Gastrocnemius medialis (tissue), 4 donors: ENCODE measurements at regions not wholly inside any gene's neighbourhood (a gene's known extent, or its start where the extent isn't known, plus 50 kb on each side); places are given as distances from the start of the nearest gene placed in this dataset.

ENCODE experiments used
- ATAC-seq, 2 donors: fragments of 150-250 bp; one replicate each; pipeline ENCODE4 v1.9.1; 2016
- DNase-seq, 2 donors: peaks; one replicate each; pipeline ENCODE4 v3.0.0-alpha.2; 2019
- H3K27ac ChIP-seq, 4 donors: fragments of 200-600 bp; sonication (generic); 1 replicate in 1 of 4; 2 replicates in 3 of 4; pipeline ENCODE4 v1.5.1; 2016 to 2018; ENCODE audit warnings: mild to moderate bottlenecking in 2 of 4, moderate library complexity in 1 of 4
- H3K27me3 ChIP-seq, 3 donors: fragments of 200-600 bp; sonication (generic) in 2 of 3; 1 replicate in 1 of 3; 2 replicates in 2 of 3; pipeline versions ENCODE4 v1.5.1 to v1.6.0; 2016 to 2019; ENCODE audit warnings: mild to moderate bottlenecking in 1 of 3, moderate library complexity in 1 of 3
- H3K36me3 ChIP-seq, 2 donors: fragments of 200-600 bp; sonication (generic) in 1 of 2; one replicate each; pipeline ENCODE4 v1.5.1; 2017 to 2018
- H3K4me1 ChIP-seq, 2 donors: fragments of 200-600 bp; sonication (generic) in 1 of 2; one replicate each; pipeline ENCODE4 v1.5.1; 2016 to 2017; ENCODE audit warnings: mild to moderate bottlenecking in 2 of 2
- H3K4me3 ChIP-seq, 4 donors: fragments of 200-600 bp; sonication (generic) in 3 of 4; 1 replicate in 1 of 4; 2 replicates in 3 of 4; pipeline ENCODE4 v1.5.1; 2016 to 2019; ENCODE audit warnings: mild to moderate bottlenecking in 2 of 4
- H3K9me3 ChIP-seq, 3 donors: fragments of 200-600 bp; sonication (generic) in 2 of 3; 1 replicate in 1 of 3; 2 replicates in 2 of 3; pipeline ENCODE4 v1.5.1; 2016 to 2019
- CTCF ChIP-seq, 5 experiments: fragments of 450-650 bp in 3 of 5; fragments of 200-600 bp in 2 of 5; sonication (generic) in 2 of 5; IDR thresholded peaks in 4 of 5; conservative IDR thresholded peaks in 1 of 5; 1 replicate in 4 of 5; 2 replicates in 1 of 5; pipeline ENCODE4 v1.5.1; 2016 to 2019; ENCODE audit warnings: antibody characterized with exemption in 5 of 5, mild to moderate bottlenecking in 3 of 5, moderate library complexity in 3 of 5
- POLR2A ChIP-seq, 2 donors: fragments of 450-650 bp; IDR thresholded peaks; one replicate each; pipeline ENCODE4 v1.6.1; 2017; ENCODE audit warnings: antibody characterized with exemption in 2 of 2, mild to moderate bottlenecking in 2 of 2, moderate library complexity in 2 of 2
- in situ Hi-C, 4 donors: fragments of 200-750 bp; cut with MboI; loops; one replicate each; pipeline versions ENCODE4 v1.15.0 to v1.8.0; 2017; ENCODE audit warnings: low sequenced_read_pairs in 4 of 4
- intact Hi-C: fragments of 100-400 bp; cut with DNase I; formaldehyde crosslinking; loops from one replicate; pipeline ENCODE4 v1.15.1; 2023; ENCODE audit warnings: low total_unique reads

DNA sequence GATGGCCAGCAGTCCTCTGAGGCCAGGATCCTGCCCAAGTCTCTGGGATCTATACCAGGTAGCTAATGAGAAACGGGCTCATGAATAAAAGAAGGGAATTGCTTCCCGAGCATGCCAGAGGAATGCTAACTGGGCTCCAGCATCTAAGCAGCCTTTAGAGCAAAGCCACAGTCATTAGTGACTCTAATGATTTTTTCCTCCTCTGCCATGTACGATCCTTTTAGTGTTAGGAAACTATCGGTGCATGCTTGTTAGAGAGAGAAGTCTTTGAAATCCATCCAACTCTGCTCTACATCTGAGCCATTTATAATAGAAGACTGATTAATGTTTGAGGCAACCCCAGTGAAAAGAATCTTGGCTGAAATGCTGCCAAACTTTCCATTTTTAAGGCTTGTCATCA lies 124.9 kb upstream of the TCERG1L start:
- intact Hi-C loops (no loop called here), in situ Hi-C loops (no loop called here)
- Histone ChIP-seq H3K9me3 (no peaks in the 10 kb centered on the region), H3K4me3 (no peak overlapping the region), H3K36me3 (no peaks in the 10 kb centered on the region), H3K27me3 (peaks cover 0 to 6% (median 5%) of the 10 kb centered on the region in 3 donors), H3K27ac (no peak overlapping the region), H3K4me1 (no peaks in the 10 kb centered on the region)
- DNase-seq (no peak), ATAC-seq (no peak)
- TF ChIP-seq POLR2A (IDR thresholded peaks at IDR 0.05) (no peak), CTCF (IDR thresholded peaks at IDR 0.05 in 4 of 5, conservative IDR thresholded peaks at IDR 0.05 in 1 of 5) (no peak)

DNA sequence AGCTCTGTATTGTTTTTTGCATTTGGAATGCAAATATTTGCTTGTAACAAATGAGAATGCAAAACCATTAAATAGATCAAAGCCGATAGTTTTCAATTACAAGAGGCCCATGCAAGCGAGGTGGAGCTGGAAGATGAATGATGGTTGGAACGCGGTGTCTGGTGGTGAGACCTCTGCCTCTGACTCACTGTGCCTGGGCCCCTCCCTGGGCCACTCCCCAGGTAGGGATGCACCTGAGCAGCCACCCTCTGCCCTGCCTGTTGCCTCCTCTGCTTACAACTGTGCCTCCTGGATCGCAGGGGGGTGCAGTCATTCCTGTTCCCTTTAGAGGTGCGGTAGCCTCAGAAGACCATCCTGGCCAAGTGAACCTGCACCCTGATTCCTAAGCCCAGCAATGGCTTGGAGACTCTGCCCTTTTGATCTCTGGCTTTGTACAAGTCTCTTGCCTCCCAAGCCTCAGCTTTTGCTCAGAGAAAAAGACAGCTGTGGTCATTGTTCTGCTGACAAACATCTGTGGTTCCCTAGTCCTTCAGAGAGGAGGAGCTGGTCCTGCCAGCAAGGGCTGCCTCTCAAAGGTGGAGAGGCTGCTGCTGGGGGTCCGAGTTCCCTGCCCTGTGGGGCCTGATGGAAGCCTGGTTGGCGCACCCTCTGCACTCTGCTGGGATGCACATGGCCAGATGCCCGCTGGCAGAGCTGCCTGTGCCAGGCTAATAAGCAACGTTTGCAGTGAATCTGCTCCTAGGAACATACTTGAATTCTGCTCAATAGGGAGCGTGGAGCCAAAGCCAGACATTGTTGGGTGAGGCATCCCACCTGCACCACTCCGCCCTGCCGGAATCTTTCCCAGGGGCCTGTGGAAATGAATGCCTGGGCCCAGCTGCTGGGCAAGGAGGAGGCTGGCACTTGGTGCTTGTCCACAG lies 126.3 kb upstream of the TCERG1L start:
- no peak overlapping the region for H3K27ac ChIP-seq
- no peaks in the 10 kb centered on the region for H3K4me1 ChIP-seq
- H3K9me3 ChIP-seq: no peaks in the 10 kb centered on the region
- peaks cover 0 to 6% (median 5%) of the 10 kb centered on the region in 3 donors for H3K27me3 ChIP-seq
- H3K4me3 ChIP-seq: no peak overlapping the region
- in situ Hi-C loops: no loop called here
- intact Hi-C loops: no loop called here
- H3K36me3 ChIP-seq: no peaks in the 10 kb centered on the region
- ATAC-seq (no peak), DNase-seq (no peak)
- TF ChIP-seq POLR2A (IDR thresholded peaks at IDR 0.05): no peak
- no peak for TF ChIP-seq CTCF (IDR thresholded peaks at IDR 0.05 in 4 of 5, conservative IDR thresholded peaks at IDR 0.05 in 1 of 5)

GRCh38 chr10:131438665-131439064 lies 127.1 kb upstream of the TCERG1L start:
- Histone ChIP-seq H3K36me3 (no peaks in the 10 kb centered on the region), H3K4me3 (no peak overlapping the region), H3K9me3 (no peaks in the 10 kb centered on the region), H3K27ac (no peak overlapping the region), H3K27me3 (peaks cover 0 to 6% (median 5%) of the 10 kb centered on the region in 3 donors), H3K4me1 (no peaks in the 10 kb centered on the region)
- DNase-seq: no peak
- in situ Hi-C loops: no loop called here
- TF ChIP-seq POLR2A (IDR thresholded peaks at IDR 0.05) (no peak), CTCF (IDR thresholded peaks at IDR 0.05 in 4 of 5, conservative IDR thresholded peaks at IDR 0.05 in 1 of 5) (no peak)
- ATAC-seq: no peak
- intact Hi-C loops: no loop called here

DNA sequence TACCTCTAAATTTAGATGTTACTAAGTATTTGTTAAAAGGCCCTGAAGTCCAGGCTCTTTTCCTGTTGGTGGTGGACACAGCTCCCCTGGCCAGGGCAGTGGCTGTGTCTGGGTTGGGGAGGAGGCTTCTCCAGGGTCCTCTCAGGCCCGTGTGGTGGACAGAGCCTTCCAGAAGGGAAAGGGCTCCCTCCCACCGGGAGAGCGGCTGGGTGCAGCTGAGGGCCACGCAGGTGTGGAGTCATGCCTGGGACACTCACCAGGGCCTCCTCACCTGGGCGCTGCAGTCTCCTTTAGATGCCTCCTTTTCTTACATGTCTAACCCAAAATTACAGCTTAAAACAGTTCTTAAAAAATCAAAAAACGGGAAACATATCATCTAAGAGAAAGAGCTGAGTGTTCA lies 128.2 kb upstream of the TCERG1L start:
- Histone ChIP-seq H3K36me3 (no peaks in the 10 kb centered on the region), H3K4me3 (no peak overlapping the region), H3K27me3 (peaks cover 2 to 6% (median 5%) of the 10 kb centered on the region in 3 donors), H3K4me1 (no peaks in the 10 kb centered on the region), H3K27ac (no peak overlapping the region), H3K9me3 (no peaks in the 10 kb centered on the region)
- TF ChIP-seq CTCF (IDR thresholded peaks at IDR 0.05 in 4 of 5, conservative IDR thresholded peaks at IDR 0.05 in 1 of 5) (no peak), POLR2A (IDR thresholded peaks at IDR 0.05) (no peak)
- DNase-seq (no peak), ATAC-seq (no peak)
- intact Hi-C loops: no loop called here
- in situ Hi-C loops: no loop called here
